Osteoblast (primary cell): ENCODE measurements at regions not wholly inside any gene's neighbourhood (a gene's known extent, or its start where the extent isn't known, plus 50 kb on each side); places are given as distances from the start of the nearest gene placed in this dataset.

Experiments used
- DNase-seq: peaks from one replicate; pipeline ENCODE4 v3.0.0; 2011; ENCODE audit warnings: low spot score, mixed read lengths; ENCODE audit not compliant: insufficient read length; ENCODE audit errors: missing footprints
- H2AFZ ChIP-seq: 2 replicates; pipeline ENCODE4 v1.6.0; 2011; ENCODE audit warnings: mild to moderate bottlenecking, low read length
- H3K27ac ChIP-seq: 2 replicates; pipeline ENCODE4 v1.5.1; 2011; ENCODE audit warnings: mild to moderate bottlenecking, low read depth, low read length, moderate library complexity
- H3K27me3 ChIP-seq: 2 replicates; pipeline ENCODE4 v1.6.0; 2012; ENCODE audit warnings: mild to moderate bottlenecking, control low read depth, inconsistent platforms, low read length, moderate library complexity; ENCODE audit not compliant: insufficient read depth
- H3K36me3 ChIP-seq: 2 replicates; pipeline ENCODE4 v1.5.1; 2011; ENCODE audit warnings: mild to moderate bottlenecking, low read length, control low read depth, moderate library complexity; ENCODE audit not compliant: insufficient read depth
- H3K4me1 ChIP-seq: 2 replicates; pipeline ENCODE4 v1.5.1; 2011; ENCODE audit warnings: mild to moderate bottlenecking, low read length, control low read depth, moderate library complexity; ENCODE audit not compliant: insufficient read depth
- H3K4me2 ChIP-seq: 2 replicates; pipeline ENCODE4 v1.6.0; 2011; ENCODE audit warnings: mild to moderate bottlenecking, low read length; ENCODE audit not compliant: insufficient read depth
- H3K4me3 ChIP-seq: fragments of 200-600 bp; sonication (generic); 3 replicates; pipeline ENCODE4 v1.5.1; 2012; ENCODE audit warnings: mild to moderate bottlenecking, low read length, inconsistent platforms; ENCODE audit not compliant: insufficient read depth
- H3K79me2 ChIP-seq: 2 replicates; pipeline ENCODE4 v1.6.0; 2012; ENCODE audit warnings: mild to moderate bottlenecking, low read length, control low read depth, inconsistent platforms; ENCODE audit not compliant: insufficient read depth
- H3K9me3 ChIP-seq: 2 replicates; pipeline ENCODE4 v1.5.1; 2011; ENCODE audit warnings: low read depth, low read length, control low read depth
- H4K20me1 ChIP-seq: 2 replicates; pipeline ENCODE4 v1.6.0; 2012; ENCODE audit warnings: mild to moderate bottlenecking, low read length, control low read depth; ENCODE audit not compliant: insufficient read depth
- CTCF ChIP-seq: IDR thresholded peaks from 2 replicates; pipeline ENCODE4 v1.5.1; 2011; ENCODE audit warnings: mild to moderate bottlenecking, low read depth, low read length, moderate library complexity; ENCODE audit errors: extremely low read depth

DNA sequence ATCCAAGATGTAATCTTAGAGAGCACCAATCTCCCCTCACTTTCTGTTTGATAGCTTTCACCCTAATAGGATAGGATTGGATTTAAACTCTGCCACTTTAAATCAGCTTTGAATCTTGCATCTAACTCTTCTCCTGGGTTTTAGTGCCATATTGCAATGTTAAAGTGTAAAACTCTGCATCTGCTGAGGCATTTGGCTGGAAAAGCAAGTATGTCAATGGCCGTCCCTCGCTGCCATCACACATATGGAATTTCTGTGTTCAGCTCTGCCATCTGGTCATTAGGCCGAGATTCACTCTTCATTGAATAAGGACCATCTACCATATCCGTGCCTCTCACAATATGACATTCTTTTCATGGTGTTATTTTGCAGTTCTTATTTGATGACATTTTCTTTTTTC, 728.1 kb upstream of the PIK3C3 start:
- Histone ChIP-seq H3K27me3 (no peaks in the 10 kb centered on the region), H3K36me3 (no peaks in the 10 kb centered on the region), H4K20me1 (no peaks in the 10 kb centered on the region), H3K27ac (no peak overlapping the region), H3K4me3 (no peak overlapping the region), H3K4me1 (no peaks in the 10 kb centered on the region), H3K9me3 (peaks cover 2% of the 10 kb centered on the region), H3K79me2 (no peaks in the 10 kb centered on the region), H3K4me2 (no peak overlapping the region), H2AFZ (no peak overlapping the region)
- no peak for DNase-seq
- TF ChIP-seq CTCF, result no peak

- Histone ChIP-seq H2AFZ (no peak overlapping the region), H3K79me2 (no peaks in the 10 kb centered on the region), H3K4me2 (no peak overlapping the region), H3K4me3 (no peak overlapping the region), H3K36me3 (no peaks in the 10 kb centered on the region), H3K9me3 (no peaks in the 10 kb centered on the region), H3K4me1 (no peaks in the 10 kb centered on the region), H3K27ac (no peak overlapping the region), H4K20me1 (no peaks in the 10 kb centered on the region), H3K27me3 (no peaks in the 10 kb centered on the region)
- DNase-seq, result no peak
- no peak for TF ChIP-seq CTCF
Measured at GRCh38 chr18:41226186-41226585, 728.8 kb upstream of the PIK3C3 start.

GRCh38 chr18:41216341-41217003, 738.6 kb upstream of the PIK3C3 start:
- Histone ChIP-seq H4K20me1 (no peaks in the 10 kb centered on the region), H2AFZ (no peak overlapping the region), H3K36me3 (no peaks in the 10 kb centered on the region), H3K4me1 (no peaks in the 10 kb centered on the region), H3K79me2 (no peaks in the 10 kb centered on the region), H3K4me2 (no peak overlapping the region), H3K27ac (no peak overlapping the region), H3K4me3 (no peak overlapping the region), H3K27me3 (no peaks in the 10 kb centered on the region), H3K9me3 (no peaks in the 10 kb centered on the region)
- TF ChIP-seq CTCF, result no peak
- DNase-seq, result no peak

DNA sequence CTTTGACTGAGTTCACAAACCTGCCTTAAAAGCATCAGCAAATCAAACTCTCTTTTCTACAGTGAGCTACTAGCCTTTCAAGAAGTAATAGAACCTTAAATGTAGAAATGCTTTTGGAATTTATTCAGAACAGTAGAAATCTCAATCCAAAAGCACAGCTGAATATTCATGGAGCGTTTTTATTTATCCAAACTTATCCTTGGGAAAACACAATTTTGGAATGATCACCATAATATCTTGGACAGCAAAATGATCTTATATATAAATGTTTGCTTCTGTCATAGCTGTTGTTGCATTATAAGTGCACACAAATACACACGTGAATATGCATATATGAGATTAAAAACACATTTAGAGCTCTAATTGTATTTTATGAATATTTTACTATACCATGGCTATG, 747.3 kb upstream of the PIK3C3 start:
- DNase-seq, result no peak
- no peak overlapping the region for H3K27ac ChIP-seq
- no peak overlapping the region for H3K4me3 ChIP-seq
- H3K4me2 ChIP-seq, result no peak overlapping the region
- no peak for TF ChIP-seq CTCF
- H3K4me1 ChIP-seq, result no peaks in the 10 kb centered on the region
- no peak overlapping the region for H2AFZ ChIP-seq
- no peaks in the 10 kb centered on the region for H3K36me3 ChIP-seq
- H3K27me3 ChIP-seq, result no peaks in the 10 kb centered on the region
- no peaks in the 10 kb centered on the region for H4K20me1 ChIP-seq
- no peaks in the 10 kb centered on the region for H3K9me3 ChIP-seq
- no peaks in the 10 kb centered on the region for H3K79me2 ChIP-seq
